K562 (cell line): ENCODE measurements at regions not wholly inside any gene's neighbourhood (a gene's known extent, or its start where the extent isn't known, plus 50 kb on each side); places are given as distances from the start of the nearest gene placed in this dataset.

Source experiments
- ATAC-seq: fragments of 200-7000 bp; cut with Tn5 transposase; 3 replicates; pipeline ENCODE4 v1.9.1; 2020; ENCODE audit warnings: moderate library complexity
- BruUV-seq: library from RNA; stranded (reverse); fragments of 400-500 nt; replicated peaks from 2 replicates; lab custom pipeline; 2021; lab: Mats Ljungman, UMichigan
- CTCF ChIA-PET: fragments of 300-600 bp; formaldehyde crosslinking; extraction: SDS; loops from one replicate; lab custom pipeline; 2021; ENCODE audit warnings: low intra/inter-chr PET ratio; lab: Yijun Ruan, JAX
- POLR2A ChIA-PET: fragments of 300-600, 350-650 bp; sonication (Branson Sonifier 250); formaldehyde crosslinking; extraction: SDS; loops from one replicate; lab custom pipeline; 2021; ENCODE audit warnings: antibody characterized with exemption, inconsistent platforms; lab: Yijun Ruan, JAX
- DNase-seq, 4 experiments: peaks; one replicate each; pipeline versions ENCODE4 v3.0.0 to v3.0.0-alpha.2; 2011 to 2018; ENCODE audit warnings: low spot score in 3 of 4, mixed read lengths in 3 of 4; ENCODE audit errors: extremely low read depth in 1 of 4
- FAIRE-seq: peaks from 2 replicates; lab custom pipeline; 2011; peaks lifted over from hg19 to GRCh38; lab: Jason Lieb, UNC
- H2AFZ ChIP-seq: 2 replicates; pipeline ENCODE4 v1.6.0; 2011; ENCODE audit warnings: low read depth, low read length, control low read depth, inconsistent platforms
- H3K27ac ChIP-seq: fragments of 200-600 bp; 3 replicates; pipeline ENCODE4 v1.8.0; 2011; ENCODE audit warnings: low read depth, mild to moderate bottlenecking, control low read depth, inconsistent platforms, low read length, moderate library complexity, mixed read lengths; ENCODE audit errors: extremely low read depth
- H3K27me3 ChIP-seq, 2 experiments: fragments of 300-600 bp in 1 of 2; 2 replicates in 1 of 2; 3 replicates in 1 of 2; pipeline versions ENCODE4 v1.6.0 to v1.8.0; 2011; ENCODE audit warnings: inconsistent platforms in 2 of 2, low read length in 2 of 2, mild to moderate bottlenecking in 1 of 2, mixed read lengths in 1 of 2, moderate library complexity in 1 of 2; ENCODE audit not compliant: control insufficient read depth in 2 of 2, insufficient read depth in 2 of 2
- H3K36me3 ChIP-seq: fragments of 300-600 bp; 3 replicates; pipeline ENCODE4 v1.8.0; 2011; ENCODE audit warnings: mild to moderate bottlenecking, low read length, inconsistent platforms; ENCODE audit not compliant: control insufficient read depth, insufficient read depth
- H3K4me1 ChIP-seq, 2 experiments: fragments of 200-600 bp in 1 of 2; replicated peaks in 1 of 2; 2 replicates in 1 of 2; 3 replicates in 1 of 2; pipeline versions ENCODE4 v1.5.1 to v1.8.0; 2011; ENCODE audit warnings: inconsistent platforms in 2 of 2, low read length in 2 of 2, mild to moderate bottlenecking in 1 of 2, mixed read lengths in 1 of 2, moderate library complexity in 1 of 2; ENCODE audit not compliant: control insufficient read depth in 2 of 2, insufficient read depth in 2 of 2
- H3K4me2 ChIP-seq: 2 replicates; pipeline ENCODE4 v1.6.1; 2011; ENCODE audit warnings: low read length, control low read depth, inconsistent platforms, mixed read lengths; ENCODE audit not compliant: insufficient read depth
- H3K4me3 ChIP-seq: fragments of 200-600 bp; sonication (generic), shearing (Covaris generic); 2 replicates; pipeline ENCODE4 v1.5.1; 2016; ENCODE audit warnings: control low read depth, inconsistent platforms
- H3K79me2 ChIP-seq: fragments of 200-600 bp; 3 replicates; pipeline ENCODE4 v1.8.0; 2011; ENCODE audit warnings: low read length, inconsistent platforms; ENCODE audit not compliant: control insufficient read depth, insufficient read depth
- H3K9ac ChIP-seq, 2 experiments: 2 replicates each; pipeline versions ENCODE4 v1.6.0 to v1.6.1; 2011; ENCODE audit warnings: low read depth in 2 of 2, low read length in 2 of 2, control low read depth in 1 of 2, inconsistent platforms in 1 of 2, mild to moderate bottlenecking in 1 of 2, mixed read lengths in 1 of 2; ENCODE audit not compliant: insufficient read depth in 1 of 2
- H3K9me1 ChIP-seq: one replicate; pipeline ENCODE4 v1.6.0; 2011; ENCODE audit warnings: inconsistent platforms, mild to moderate bottlenecking, low read length, moderate library complexity; ENCODE audit not compliant: control insufficient read depth, insufficient read depth
- H3K9me3 ChIP-seq: replicated peaks from 2 replicates; pipeline ENCODE4 v1.5.1; 2011; ENCODE audit warnings: low read depth, low read length, inconsistent platforms; ENCODE audit not compliant: control insufficient read depth, insufficient read depth
- H4K20me1 ChIP-seq: replicated peaks from 2 replicates; pipeline ENCODE4 v1.6.1; 2011; ENCODE audit warnings: low read length, inconsistent platforms, mixed read lengths; ENCODE audit not compliant: control insufficient read depth, insufficient read depth
- PRMT5 ChIP-seq: sonication (generic); formaldehyde crosslinking; IDR thresholded peaks from 2 replicates; pipeline ENCODE4 v1.5.0; 2020; ENCODE audit warnings: missing genetic modification reagents
- TEAD4 ChIP-seq, 2 experiments: sonication (generic) in 1 of 2; formaldehyde crosslinking in 1 of 2; IDR thresholded peaks; 2 replicates each; pipeline versions ENCODE4 v1.6.1 to v1.8.0; 2012 to 2022; ENCODE audit warnings: borderline replicate concordance in 1 of 2, inconsistent platforms in 1 of 2, low read length in 1 of 2, mild to moderate bottlenecking in 1 of 2, missing genetic modification reagents in 1 of 2
- ZNF146 ChIP-seq: IDR thresholded peaks from one replicate; pipeline ENCODE4 v1.6.1; 2018; ENCODE audit warnings: missing compliant biosample characterization; ENCODE audit not compliant: unreplicated experiment
- WGBS: fragments of 100-300 bp; shearing (Covaris generic); methylation state at CpG from one replicate; pipeline ENCODE4 v1.1.6; 2016; ENCODE audit warnings: low coverage, mixed read lengths; ENCODE audit not compliant: insufficient coverage; ENCODE audit errors: missing lambda C conversion rate; 5-methylcytosine and 5-hydroxymethylcytosine counted together
- in situ Hi-C: fragments of 300-500 bp; cut with MboI; formaldehyde crosslinking; loops from 4 replicates; pipeline ENCODE4 v1.15.0; 2018; ENCODE audit warnings: inconsistent platforms, mixed read lengths
- intact Hi-C: fragments of 100-400 bp; cut with micrococcal nuclease; formaldehyde crosslinking; loops from 2 replicates; pipeline ENCODE4 v1.14.2; 2022
- TF ChIP-seq, protein P1 (sequence below): fragments of 200-800 bp; sonication (Bioruptor generic); IDR thresholded peaks from 2 replicates; pipeline ENCODE4 v1.6.1; 2016; ENCODE audit warnings: missing genetic modification characterization, missing compliant biosample characterization
- TF ChIP-seq, protein P2 (sequence below): fragments of 200-800 bp; sonication (Bioruptor generic); IDR thresholded peaks from 2 replicates; pipeline ENCODE4 v1.6.1; 2017; ENCODE audit warnings: missing genetic modification characterization, missing compliant biosample characterization

DNA sequence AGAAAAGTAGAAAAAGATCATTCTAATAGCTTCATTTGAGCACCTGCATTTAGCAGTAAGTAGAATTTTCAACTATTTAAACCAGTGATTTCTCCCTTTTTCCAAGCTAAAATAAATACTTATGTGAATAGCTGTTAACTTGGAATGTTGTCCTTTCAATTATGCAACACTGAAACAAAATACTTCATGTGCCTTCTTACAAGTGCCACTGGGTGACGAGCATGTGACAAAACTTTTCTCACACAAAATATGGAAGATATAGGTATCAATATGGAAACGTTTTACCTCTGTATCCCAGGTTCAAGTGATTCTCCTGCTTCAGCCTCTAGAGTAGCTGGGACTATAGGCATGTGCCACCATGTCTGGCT, 708.3 kb downstream of the STIM2 start (continued):
- TF ChIP-seq, protein P1, sequence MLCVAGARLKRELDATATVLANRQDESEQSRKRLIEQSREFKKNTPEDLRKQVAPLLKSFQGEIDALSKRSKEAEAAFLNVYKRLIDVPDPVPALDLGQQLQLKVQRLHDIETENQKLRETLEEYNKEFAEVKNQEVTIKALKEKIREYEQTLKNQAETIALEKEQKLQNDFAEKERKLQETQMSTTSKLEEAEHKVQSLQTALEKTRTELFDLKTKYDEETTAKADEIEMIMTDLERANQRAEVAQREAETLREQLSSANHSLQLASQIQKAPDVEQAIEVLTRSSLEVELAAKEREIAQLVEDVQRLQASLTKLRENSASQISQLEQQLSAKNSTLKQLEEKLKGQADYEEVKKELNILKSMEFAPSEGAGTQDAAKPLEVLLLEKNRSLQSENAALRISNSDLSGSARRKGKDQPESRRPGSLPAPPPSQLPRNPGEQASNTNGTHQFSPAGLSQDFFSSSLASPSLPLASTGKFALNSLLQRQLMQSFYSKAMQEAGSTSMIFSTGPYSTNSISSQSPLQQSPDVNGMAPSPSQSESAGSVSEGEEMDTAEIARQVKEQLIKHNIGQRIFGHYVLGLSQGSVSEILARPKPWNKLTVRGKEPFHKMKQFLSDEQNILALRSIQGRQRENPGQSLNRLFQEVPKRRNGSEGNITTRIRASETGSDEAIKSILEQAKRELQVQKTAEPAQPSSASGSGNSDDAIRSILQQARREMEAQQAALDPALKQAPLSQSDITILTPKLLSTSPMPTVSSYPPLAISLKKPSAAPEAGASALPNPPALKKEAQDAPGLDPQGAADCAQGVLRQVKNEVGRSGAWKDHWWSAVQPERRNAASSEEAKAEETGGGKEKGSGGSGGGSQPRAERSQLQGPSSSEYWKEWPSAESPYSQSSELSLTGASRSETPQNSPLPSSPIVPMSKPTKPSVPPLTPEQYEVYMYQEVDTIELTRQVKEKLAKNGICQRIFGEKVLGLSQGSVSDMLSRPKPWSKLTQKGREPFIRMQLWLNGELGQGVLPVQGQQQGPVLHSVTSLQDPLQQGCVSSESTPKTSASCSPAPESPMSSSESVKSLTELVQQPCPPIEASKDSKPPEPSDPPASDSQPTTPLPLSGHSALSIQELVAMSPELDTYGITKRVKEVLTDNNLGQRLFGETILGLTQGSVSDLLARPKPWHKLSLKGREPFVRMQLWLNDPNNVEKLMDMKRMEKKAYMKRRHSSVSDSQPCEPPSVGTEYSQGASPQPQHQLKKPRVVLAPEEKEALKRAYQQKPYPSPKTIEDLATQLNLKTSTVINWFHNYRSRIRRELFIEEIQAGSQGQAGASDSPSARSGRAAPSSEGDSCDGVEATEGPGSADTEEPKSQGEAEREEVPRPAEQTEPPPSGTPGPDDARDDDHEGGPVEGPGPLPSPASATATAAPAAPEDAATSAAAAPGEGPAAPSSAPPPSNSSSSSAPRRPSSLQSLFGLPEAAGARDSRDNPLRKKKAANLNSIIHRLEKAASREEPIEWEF (CRISPR knock-in tag) = no peak

GRCh38 chr4:27574743-27575142, 714.1 kb downstream of the STIM2 start:
- Histone ChIP-seq H3K4me2 (no peak overlapping the region), H3K79me2 (no peaks in the 10 kb centered on the region), H3K9me1 (no peaks in the 10 kb centered on the region)
- FAIRE-seq = no peak
- POLR2A ChIA-PET = no interaction called here
- TF ChIP-seq ZNF146 (CRISPR knock-in tag) (peak; percentile 85), TEAD4 (IDR thresholded peaks at IDR 0.05; ENCODE audit: low read length) (no peak), TEAD4 (CRISPR knock-in tag; IDR thresholded peaks at IDR 0.05; ENCODE audit: borderline replicate concordance) (no peak), PRMT5 (CRISPR knock-in tag) (no peak)
- TF ChIP-seq, protein P2, sequence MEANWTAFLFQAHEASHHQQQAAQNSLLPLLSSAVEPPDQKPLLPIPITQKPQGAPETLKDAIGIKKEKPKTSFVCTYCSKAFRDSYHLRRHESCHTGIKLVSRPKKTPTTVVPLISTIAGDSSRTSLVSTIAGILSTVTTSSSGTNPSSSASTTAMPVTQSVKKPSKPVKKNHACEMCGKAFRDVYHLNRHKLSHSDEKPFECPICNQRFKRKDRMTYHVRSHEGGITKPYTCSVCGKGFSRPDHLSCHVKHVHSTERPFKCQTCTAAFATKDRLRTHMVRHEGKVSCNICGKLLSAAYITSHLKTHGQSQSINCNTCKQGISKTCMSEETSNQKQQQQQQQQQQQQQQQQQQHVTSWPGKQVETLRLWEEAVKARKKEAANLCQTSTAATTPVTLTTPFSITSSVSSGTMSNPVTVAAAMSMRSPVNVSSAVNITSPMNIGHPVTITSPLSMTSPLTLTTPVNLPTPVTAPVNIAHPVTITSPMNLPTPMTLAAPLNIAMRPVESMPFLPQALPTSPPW = no peak
- TF ChIP-seq, all 486 proteins: peak for 1
- CTCF ChIA-PET = no interaction called here
- intact Hi-C loops = no loop called here
- H4K20me1 ChIP-seq = no peaks in the 10 kb centered on the region
- H3K36me3 ChIP-seq = no peaks in the 10 kb centered on the region
- H3K9ac ChIP-seq = no peak overlapping the region
- no peaks in the 10 kb centered on the region; the same call in 1 of the 2 replicates for H3K9me3 ChIP-seq
- WGBS = 2% methylated on average over 5 of the region's 5 CpGs
- BruUV-seq = no TSS peak
- in situ Hi-C loops = no loop called here
- H2AFZ ChIP-seq = no peak overlapping the region
- DNase-seq = no peak
- no peaks in the 10 kb centered on the region for H3K27me3 ChIP-seq
- ATAC-seq = no peak
- no peak overlapping the region for H3K27ac ChIP-seq
- H3K4me3 ChIP-seq = no peak overlapping the region
- H3K4me1 ChIP-seq = no peaks in the 10 kb centered on the region
